ENCODE measurements at regions not wholly inside any gene's neighbourhood (a gene's known extent, or its start where the extent isn't known, plus 50 kb on each side); places are given as distances from the start of the nearest gene placed in this dataset.

DNA sequence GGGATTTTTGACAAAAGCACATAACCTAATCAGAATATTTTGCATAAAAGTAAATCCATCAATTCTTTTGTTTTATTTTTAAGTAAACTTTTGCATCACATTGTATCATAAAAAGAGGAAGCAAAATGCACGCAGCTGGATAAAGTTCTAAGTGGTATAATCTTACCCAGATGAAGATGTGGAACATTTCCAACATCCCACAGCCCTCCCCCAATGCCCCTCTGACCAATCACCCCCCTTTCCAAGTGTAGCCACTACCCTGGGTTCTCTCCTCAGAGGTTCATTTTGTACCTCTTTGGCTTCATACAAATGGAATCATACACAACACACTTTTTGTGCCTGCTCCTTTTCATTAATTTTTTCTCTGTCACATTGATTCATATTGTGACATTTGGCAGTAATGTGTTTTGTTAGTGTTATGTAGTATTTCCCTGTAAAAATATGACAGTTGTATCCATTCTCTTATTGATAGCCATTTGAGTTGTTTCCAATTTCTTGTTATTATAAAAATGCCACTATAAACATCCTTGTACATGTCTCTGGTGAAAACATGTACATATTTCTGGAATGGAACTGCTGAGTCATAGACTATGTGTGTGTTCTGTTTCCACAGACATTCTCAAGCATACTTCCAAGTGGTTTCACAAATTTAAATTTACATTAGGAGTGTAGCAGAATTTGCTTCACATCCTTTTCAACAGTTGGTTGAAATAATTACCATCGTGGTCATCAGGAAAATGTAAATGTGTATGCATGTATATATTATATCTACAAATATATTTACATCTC lies 92.9 kb upstream of the SYNDIG1 start:
- ChIA-PET CTCF (ENCODE audit: low intra/inter-chr PET ratio) (no interaction called here), POLR2A (no interaction called here)
- DNase-seq (ENCODE audit: extremely low read depth in 1 of 4, low spot score in 3 of 4) (no peak), ATAC-seq (no peak), FAIRE-seq (no peak)
- H3K27me3 ChIP-seq (ENCODE audit: control insufficient read depth in 2 of 2, insufficient read depth in 2 of 2, low read length in 2 of 2) = no peaks in the 10 kb centered on the region
- no peak overlapping the region for H3K4me3 ChIP-seq
- no peaks in the 10 kb centered on the region for H4K20me1 ChIP-seq (replicated peaks; ENCODE audit: control insufficient read depth, insufficient read depth, low read length)
- no peak overlapping the region for H2AFZ ChIP-seq (ENCODE audit: low read depth, low read length)
- intact Hi-C loops (cut with micrococcal nuclease) (no loop called here), in situ Hi-C loops (cut with MboI) (no loop called here)
- no peaks in the 10 kb centered on the region for H3K4me1 ChIP-seq (replicated peaks in 1 of 2; ENCODE audit: control insufficient read depth in 2 of 2, insufficient read depth in 2 of 2, low read length in 2 of 2)
- no peak overlapping the region for H3K27ac ChIP-seq (ENCODE audit: extremely low read depth, low read depth, low read length)
- H3K36me3 ChIP-seq (ENCODE audit: control insufficient read depth, insufficient read depth, low read length) = no peaks in the 10 kb centered on the region
- no peak overlapping the region for H3K4me2 ChIP-seq (ENCODE audit: insufficient read depth, low read length)
- H3K9me1 ChIP-seq (ENCODE audit: control insufficient read depth, insufficient read depth, low read length) = no peaks in the 10 kb centered on the region
- no TSS peak for BruUV-seq (replicated peaks)
- H3K9me3 ChIP-seq (replicated peaks; ENCODE audit: control insufficient read depth, insufficient read depth, low read depth, low read length) = no peaks in the 10 kb centered on the region
- TF ChIP-seq YY1 (IDR thresholded peaks at IDR 0.05; ENCODE audit: borderline replicate concordance in 1 of 3, control insufficient read depth in 1 of 3, extremely low read depth in 1 of 3, insufficient read depth in 3 of 3, insufficient read length in 1 of 3, insufficient replicate concordance in 2 of 3, low read depth in 1 of 3, low read length in 2 of 3) = no peak
- TF ChIP-seq, protein P1, sequence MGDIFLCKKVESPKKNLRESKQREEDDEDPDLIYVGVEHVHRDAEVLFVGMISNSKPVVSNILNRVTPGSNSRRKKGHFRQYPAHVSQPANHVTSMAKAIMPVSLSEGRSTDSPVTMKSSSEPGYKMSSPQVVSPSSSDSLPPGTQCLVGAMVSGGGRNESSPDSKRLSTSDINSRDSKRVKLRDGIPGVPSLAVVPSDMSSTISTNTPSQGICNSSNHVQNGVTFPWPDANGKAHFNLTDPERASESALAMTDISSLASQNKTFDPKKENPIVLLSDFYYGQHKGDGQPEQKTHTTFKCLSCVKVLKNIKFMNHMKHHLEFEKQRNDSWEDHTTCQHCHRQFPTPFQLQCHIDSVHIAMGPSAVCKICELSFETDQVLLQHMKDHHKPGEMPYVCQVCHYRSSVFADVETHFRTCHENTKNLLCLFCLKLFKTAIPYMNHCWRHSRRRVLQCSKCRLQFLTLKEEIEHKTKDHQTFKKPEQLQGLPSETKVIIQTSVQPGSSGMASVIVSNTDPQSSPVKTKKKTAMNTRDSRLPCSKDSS (IDR thresholded peaks at IDR 0.05; ENCODE audit: low read depth, partially characterized antibody) = no peak
- TF ChIP-seq SAFB (IDR thresholded peaks at IDR 0.05; ENCODE audit: borderline replicate concordance, low read depth, low read length) = no peak
- TF ChIP-seq PCBP1 (IDR thresholded peaks at IDR 0.05; ENCODE audit: low read depth, low read length, poor library complexity, severe bottlenecking) = no peak
- TF ChIP-seq ZFP91 (CRISPR knock-in tag; IDR thresholded peaks at IDR 0.05) = no peak
- TF ChIP-seq, protein P2, sequence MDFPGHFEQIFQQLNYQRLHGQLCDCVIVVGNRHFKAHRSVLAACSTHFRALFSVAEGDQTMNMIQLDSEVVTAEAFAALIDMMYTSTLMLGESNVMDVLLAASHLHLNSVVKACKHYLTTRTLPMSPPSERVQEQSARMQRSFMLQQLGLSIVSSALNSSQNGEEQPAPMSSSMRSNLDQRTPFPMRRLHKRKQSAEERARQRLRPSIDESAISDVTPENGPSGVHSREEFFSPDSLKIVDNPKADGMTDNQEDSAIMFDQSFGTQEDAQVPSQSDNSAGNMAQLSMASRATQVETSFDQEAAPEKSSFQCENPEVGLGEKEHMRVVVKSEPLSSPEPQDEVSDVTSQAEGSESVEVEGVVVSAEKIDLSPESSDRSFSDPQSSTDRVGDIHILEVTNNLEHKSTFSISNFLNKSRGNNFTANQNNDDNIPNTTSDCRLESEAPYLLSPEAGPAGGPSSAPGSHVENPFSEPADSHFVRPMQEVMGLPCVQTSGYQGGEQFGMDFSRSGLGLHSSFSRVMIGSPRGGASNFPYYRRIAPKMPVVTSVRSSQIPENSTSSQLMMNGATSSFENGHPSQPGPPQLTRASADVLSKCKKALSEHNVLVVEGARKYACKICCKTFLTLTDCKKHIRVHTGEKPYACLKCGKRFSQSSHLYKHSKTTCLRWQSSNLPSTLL (IDR thresholded peaks at IDR 0.05) = no peak
- TF ChIP-seq MTA1 (IDR thresholded peaks at IDR 0.05; ENCODE audit: borderline replicate concordance) = no peak
- no peak for TF ChIP-seq YBX1 (IDR thresholded peaks at IDR 0.05)
- H3K9ac ChIP-seq (ENCODE audit: insufficient read depth in 1 of 2, low read depth in 2 of 2, low read length in 2 of 2) = no peak overlapping the region
- no peaks in the 10 kb centered on the region for H3K79me2 ChIP-seq (ENCODE audit: control insufficient read depth, insufficient read depth, low read length)
- WGBS (ENCODE audit: insufficient coverage, low coverage, missing lambda C conversion rate) = 0% methylated on average over 2 of the region's 2 CpGs

Data from K562 (cell line).